ENCODE measurements at regions not wholly inside any gene's neighbourhood (a gene's known extent, or its start where the extent isn't known, plus 50 kb on each side); places are given as distances from the start of the nearest gene placed in this dataset.
"Not testable (repeated sequence)": the region's sequence is repeated elsewhere in the genome, so short reads cannot be mapped to it uniquely, and the experiment has no call there.

DNA sequence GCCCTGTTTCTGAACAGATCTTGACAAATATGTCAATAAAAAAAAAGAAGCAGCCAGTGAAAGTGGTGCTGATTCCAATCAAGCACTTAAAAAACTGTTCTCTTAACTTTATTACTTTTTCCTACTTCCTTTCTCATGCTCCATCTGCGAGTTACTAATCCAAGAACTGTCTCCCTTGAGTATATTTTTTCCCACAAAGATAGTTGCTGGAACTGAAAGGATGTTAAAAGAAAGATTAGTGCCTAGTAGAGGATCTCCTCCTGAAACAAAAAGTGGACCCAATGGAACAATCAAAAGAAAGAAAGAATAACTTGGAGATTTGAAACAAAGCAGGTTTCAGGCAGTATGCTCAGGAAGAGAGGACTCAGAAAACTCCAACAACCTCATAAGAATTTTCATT is 1034.8 kb downstream of the PCDH17 start:
- DNase-seq, result no peak

GRCh38 chr13:58667096-58667495 is 1035.6 kb downstream of the PCDH17 start:
- no peak for DNase-seq

DNA sequence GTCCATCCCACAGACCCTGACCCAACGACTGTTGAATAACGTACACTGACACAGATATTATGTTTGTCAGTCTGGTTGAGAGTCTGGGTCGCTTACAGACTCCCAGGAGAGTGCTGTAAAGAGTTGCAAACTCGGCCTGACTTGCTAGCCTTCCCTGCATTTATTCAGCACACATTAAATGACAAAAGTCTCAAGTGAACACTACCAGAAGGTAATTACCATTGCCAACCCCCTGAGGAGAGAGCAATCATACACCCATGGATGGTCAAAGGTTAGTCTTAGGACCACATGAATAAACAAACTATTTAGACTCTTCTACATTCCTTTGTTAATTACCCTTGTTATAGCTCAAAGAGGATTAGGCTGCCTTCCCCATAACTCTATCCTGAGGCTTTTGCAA is 1048.6 kb downstream of the PCDH17 start:
- no peak for DNase-seq

DNA sequence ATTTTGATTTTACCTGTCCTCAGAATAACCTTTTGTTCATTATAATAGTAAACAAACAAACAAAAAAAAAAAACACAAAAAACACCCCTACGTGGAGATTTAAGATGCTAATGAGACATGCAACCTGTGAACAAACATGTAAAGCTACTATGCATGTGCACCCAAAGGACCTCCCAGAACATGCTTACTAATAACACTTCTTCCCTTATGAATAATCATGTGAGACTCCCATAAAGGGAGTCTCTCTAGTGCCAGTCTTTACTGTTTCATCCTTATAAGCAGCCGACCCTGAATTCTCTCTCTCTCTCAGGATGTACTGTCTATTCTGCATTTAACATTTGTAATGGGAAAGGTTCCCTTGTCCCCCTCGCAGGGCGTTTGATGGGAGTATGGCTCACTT is 1051.1 kb downstream of the PCDH17 start:
- DNase-seq, result no peak

DNA sequence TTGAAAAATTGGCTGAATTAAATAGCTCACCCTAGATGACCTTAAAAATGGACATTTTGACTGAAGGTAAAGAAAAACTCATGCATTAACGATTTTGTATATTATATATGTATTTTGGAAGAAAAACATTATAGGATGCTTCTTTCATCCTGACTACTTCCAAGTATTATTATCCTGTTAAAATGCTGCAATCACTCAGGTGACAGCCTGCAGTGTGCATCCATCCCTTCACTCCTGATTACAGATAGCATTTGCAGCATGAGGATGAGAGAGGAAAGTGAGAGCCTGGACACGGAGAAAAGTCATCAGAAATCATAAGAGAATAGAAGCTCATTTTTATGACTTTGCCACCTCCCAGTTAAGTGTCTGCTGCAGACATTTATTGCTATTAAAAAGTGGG is 1055.6 kb downstream of the PCDH17 start:
- no peak for DNase-seq

GRCh38 chr13:58698531-58698930 is 1067.0 kb downstream of the PCDH17 start:
- no peak for DNase-seq

- DNase-seq, result no peak
Measured at GRCh38 chr13:58704953-58705352, 1073.4 kb downstream of the PCDH17 start.

DNA sequence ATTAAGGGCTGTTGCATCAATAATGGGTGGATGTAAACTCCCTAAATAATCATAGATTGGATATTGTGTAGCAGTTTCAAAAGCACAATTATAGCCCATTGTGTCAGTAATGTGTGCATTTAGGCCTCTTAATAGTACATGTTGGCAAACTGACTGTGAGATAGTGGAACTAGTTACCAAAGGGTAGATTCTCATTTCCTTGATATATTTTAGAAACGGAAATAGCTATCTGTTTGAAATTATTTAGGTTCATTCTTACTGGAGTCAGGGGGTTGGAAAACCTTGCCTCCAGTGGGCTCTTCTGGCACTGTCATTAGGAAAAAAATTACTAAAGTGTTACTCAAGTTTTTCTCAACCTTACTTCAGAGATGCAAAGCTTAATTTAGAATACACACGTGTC is 1074.9 kb downstream of the PCDH17 start:
- no peak for DNase-seq

GRCh38 chr13:58712191-58712590 is 1080.6 kb downstream of the PCDH17 start:
- DNase-seq, result no peak

DNA sequence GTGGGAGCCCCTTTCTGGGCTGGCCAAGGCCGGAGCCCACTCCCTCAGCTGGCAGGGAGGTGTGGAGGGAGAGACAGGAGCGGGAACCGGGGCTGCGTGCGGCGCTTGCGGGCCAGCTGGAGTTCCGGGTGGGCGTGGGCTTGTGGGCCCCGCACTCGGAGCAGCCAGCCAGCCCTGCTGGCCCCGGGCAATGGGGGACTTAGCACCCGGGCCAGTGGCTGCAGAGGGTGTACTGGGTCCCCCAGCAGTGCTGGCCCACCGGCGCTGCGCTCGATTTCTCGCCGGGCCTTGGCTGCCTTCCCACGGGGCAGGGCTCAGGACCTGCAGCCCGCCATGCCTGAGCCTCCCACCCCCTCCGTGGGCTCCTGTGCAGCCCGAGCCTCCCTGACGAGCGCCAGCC is 1082.5 kb downstream of the PCDH17 start:
- not testable (repeated sequence) for DNase-seq

DNA sequence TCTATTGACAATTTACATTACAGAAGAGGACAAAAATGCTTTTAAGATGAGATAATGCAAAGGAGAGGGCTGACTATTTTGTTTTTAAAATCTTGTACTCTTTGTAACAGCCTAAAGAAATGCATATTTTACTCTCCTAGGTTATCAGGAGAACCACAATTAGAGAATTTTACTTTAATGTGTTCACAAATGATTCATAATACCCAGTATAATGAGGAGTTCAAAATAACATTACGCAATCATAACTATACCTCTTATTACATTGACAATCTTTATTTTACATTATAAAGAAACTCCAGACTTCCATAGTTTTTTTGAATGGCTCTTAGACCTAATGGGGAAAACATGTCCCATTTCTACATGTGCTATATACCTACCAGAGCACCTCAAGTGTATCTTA is 1089.7 kb downstream of the PCDH17 start:
- DNase-seq, result no peak

DNA sequence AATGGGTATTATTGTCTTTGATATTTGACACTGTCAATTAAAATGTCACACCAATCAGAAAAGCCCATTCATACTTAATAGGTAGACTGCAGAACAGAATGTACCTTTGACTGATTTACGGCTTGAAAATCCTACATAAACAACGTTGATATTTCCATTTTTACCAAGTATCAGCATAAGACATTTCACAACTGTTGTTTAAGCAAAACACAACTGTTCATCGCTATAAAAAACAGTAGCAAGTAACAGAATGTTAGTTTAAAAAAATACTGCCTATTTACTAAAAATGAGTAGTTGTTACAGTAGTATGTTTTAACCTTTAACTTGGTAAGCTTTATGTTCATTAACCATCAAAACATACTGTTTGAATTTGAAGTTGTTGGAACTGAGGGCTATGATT is 1096.6 kb downstream of the PCDH17 start:
- DNase-seq, result no peak

- no peak for DNase-seq
Measured at GRCh38 chr13:58729361-58729760, 1097.8 kb downstream of the PCDH17 start.

DNA sequence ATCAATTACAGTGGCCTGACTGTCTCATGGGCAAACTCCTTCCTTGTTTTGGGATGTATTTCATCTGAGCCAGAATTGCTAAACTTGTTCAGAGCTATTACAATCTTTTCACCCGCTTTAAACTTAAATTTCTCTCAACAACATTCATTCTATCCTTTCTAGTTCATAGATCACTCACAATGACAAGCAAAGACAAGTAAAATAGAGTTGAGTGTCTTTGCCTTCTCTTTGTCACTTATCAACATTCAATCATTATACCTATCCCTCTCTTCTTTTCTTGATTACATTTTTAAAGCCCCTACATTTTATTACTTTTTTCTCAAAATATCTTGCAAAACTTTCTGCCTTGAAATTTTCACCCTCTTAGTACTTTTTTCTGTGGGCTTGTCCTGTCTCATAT is 1113.1 kb downstream of the PCDH17 start:
- DNase-seq, result no peak

DNA sequence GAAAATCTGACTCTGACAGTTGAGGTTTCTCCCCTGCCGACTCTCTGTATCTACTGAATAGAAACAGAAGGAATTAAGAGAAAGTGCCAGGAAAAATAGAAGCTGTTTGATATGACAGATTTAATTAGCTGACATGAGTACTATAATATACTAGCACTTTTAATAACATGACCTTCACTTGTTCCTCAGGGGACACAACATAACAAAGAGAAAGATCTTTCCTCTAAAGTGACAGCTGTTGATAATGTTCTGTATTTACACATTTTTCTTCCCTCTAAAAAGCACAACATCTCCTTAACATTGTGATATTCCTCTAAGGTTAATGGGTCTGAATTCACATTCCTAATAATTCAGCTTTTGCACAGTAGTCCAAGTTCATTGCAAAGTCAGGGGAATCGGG is 1136.0 kb downstream of the PCDH17 start:
- no peak for DNase-seq

DNA sequence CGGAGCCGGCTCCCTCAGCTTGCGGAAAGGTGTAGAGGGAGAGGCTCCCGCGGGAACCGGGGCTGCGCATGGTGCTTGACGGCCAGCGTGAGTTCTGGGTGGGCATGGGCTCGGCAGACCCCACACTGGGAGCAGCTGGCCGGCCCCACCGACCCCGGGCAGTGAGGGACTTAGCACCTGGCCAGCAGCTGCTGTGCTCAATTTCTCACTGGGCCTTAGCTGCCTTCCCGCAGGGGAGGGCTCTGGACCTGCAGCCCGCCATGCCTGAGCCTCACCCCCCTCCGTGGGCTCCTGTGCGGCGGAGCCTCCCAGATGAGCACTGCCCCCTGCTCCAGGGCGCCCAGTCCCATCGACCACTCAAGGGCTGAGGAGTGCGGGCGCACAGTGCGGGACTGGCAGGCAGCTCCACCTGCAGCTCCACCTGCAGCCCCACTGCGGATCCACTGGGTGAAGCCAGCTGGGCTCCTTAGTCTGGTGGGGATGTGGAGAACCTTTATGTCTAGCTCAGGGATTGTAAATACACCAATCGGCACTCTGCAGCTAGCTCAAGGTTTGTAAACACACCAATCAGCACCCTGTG is 1141.8 kb downstream of the PCDH17 start:
- no peak for DNase-seq

DNA sequence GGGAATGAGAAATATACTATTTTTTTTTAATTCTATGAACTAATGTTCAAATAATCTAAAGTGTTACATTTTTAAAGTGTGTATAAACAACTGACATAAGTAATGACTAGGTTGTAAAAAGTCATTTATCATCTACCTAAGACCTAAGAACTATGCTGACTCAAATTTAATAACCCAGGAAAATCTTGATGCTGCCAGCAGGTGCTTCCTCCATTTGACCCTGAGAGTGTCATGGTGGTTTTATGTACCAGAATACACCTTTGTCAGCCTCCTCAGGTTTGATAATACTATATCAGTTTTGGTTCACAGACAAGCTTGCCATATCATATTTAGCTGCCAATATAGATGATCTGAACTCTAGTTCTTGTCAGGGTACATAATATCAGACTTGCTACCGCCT is 1151.2 kb downstream of the PCDH17 start:
- no peak for DNase-seq

DNA sequence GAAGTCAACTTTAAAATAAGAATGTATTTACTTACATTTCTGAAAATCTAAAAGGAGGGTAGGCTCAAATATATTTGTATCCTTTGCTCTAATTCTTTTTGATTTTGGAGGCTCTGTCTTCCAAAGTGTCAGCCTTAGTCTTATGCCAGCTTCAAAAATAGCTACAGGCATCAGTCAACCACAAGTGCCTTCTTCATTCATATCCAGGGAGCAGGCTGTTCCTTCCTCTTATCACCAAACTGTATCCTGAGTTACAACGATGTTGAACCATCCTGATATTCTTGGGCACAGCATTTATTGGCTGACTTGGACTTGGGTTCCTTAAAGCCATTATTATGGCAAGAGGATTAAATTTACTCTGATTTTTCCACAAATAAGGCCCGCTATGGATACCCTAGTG is 1161.3 kb downstream of the PCDH17 start:
- no peak for DNase-seq

GRCh38 chr13:58795715-58796114 is 1164.2 kb downstream of the PCDH17 start:
- DNase-seq, result no peak

DNA sequence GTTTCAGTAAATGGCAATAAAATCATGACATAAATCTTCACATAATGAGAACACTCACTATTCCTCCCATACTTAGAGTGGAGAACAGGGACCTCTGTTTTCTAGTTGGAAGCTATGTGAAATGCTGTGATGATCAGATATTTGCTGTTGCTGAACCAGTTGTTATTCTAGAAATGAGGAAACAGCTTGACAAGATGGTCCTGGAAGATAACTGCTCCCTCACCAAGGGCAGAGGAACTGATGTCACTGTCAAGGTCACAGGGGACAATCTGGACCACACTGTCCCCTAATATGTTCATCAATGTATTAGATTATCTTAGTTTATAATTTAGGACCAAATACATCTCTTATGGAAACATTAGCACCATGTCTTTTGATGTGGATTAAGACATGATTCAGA is 1173.3 kb downstream of the PCDH17 start:
- no peak for DNase-seq

- no peak for DNase-seq
Measured at GRCh38 chr13:58806401-58806800, 1174.9 kb downstream of the PCDH17 start.

GRCh38 chr13:58823701-58824100 is 1192.2 kb downstream of the PCDH17 start:
- DNase-seq, result no peak

GRCh38 chr13:58827904-58828303 is 1196.4 kb downstream of the PCDH17 start:
- no peak for DNase-seq

DNA sequence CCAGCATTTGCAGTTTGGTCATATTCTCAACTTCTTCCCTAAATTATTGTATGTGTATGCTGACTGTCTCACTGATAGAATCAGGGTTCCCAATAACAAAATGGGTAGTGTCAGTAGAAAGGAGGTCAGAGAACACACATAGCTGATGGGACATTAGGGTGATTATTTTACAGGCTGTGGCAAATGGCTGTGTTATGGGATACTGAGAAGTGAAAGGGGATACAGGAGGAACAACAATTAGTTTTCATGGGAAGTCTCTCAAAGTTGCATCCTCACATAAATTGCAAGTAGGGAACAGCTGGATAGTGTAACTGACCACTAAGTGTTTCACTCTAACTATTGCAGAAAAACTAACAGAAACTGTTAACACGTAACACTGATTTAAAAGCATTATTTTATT is 1199.3 kb downstream of the PCDH17 start:
- DNase-seq, result no peak

- no peak for DNase-seq
Measured at GRCh38 chr13:58838615-58839014, 1207.1 kb downstream of the PCDH17 start.

GRCh38 chr13:58843071-58843470 is 1211.5 kb downstream of the PCDH17 start:
- DNase-seq, result no peak
